GM19023 (cell line): ENCODE measurements at regions not wholly inside any gene's neighbourhood (a gene's known extent, or its start where the extent isn't known, plus 50 kb on each side); places are given as distances from the start of the nearest gene placed in this dataset.
"Not testable (repeated sequence)": the region's sequence is repeated elsewhere in the genome, so short reads cannot be mapped to it uniquely, and the experiment has no call there.

Source experiments
- ATAC-seq: cut with Tn5 transposase; IDR thresholded peaks from one replicate; pipeline ENCODE4 v1.9.1; 2021; ENCODE audit warnings: mild to moderate bottlenecking, moderate library complexity; ENCODE audit not compliant: unreplicated experiment

GRCh38 chrX:63470506-63470905 is 119.4 kb upstream of the SPIN4 start:
- no peak for ATAC-seq

DNA sequence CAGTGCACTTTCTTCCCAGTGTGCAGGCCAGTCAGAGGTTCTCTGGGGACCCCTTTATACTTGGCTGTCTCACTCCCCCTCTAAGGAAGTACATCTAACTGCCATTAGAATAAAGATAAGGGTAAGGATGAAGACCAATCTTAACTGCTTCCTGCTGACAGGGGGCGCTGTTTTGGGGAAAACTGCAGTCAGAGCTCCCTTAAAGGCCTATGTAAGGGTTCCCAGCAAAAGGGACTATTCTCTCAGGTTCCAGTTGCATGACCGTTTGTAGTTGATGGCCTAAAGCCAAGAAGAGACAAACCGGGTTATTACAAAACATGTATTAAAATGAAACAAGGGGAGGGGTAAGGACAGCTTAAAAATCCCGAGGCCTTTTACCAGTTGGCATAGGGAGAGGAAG is 115.6 kb upstream of the SPIN4 start:
- no peak for ATAC-seq

- ATAC-seq: no peak
Observed at GRCh38 chrX:63458981-63459380, 107.8 kb upstream of the SPIN4 start.

DNA sequence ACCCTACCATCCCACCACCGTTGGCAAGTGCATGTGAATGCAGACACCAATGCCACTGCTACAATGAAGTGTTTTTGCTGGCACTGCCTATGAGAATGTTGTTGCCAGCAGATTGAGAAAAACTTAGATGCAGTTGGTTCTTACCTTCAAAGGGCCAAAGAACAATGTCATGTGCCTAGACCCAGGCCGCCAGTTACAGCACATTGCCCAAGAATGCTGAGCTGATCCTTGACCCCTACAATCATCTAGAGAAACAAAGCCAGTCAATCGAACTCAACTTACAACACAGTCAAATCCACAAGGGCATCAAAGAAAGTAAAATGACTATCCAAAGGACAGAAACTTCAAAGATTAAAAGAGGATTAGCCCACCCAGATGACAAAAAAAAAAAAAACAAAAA is 102.4 kb upstream of the SPIN4 start:
- no peak for ATAC-seq

DNA sequence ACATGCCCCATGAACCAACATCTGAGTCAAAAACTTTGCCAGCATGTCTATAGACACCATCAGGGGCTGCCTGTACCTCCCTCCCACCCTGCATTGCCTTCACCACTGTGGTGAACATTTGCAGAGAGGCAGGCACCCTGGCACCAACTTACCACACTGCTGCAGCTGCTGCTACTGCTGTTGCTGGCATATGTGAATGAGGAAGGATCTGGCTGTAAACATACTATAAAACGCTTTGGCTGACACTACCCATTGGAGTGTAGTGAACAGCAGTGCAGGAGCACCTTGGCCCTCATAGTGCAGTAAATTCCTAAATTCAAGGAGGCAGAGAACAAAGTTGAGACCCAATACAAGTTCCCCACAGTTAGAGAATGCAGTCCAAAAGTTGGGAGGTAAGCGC is 90.6 kb upstream of the SPIN4 start:
- no peak for ATAC-seq

DNA sequence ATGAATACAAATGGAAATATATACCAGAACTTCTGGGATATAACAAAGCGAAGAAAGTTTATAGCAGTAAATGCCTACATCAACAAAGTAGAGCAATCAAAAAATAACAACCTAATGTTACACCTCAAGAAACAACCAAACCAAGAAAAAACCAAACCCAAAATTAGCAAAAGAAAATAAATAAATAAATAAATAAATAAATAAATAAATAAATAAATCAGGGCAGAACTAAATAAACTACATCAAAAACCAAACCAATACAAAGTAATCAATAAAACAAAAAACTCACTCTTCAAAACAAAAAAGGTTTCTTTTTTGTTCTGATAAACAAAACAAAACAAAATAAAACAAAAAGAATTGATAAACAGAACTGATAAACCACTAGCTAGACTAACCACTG is 88.4 kb upstream of the SPIN4 start:
- ATAC-seq: no peak

DNA sequence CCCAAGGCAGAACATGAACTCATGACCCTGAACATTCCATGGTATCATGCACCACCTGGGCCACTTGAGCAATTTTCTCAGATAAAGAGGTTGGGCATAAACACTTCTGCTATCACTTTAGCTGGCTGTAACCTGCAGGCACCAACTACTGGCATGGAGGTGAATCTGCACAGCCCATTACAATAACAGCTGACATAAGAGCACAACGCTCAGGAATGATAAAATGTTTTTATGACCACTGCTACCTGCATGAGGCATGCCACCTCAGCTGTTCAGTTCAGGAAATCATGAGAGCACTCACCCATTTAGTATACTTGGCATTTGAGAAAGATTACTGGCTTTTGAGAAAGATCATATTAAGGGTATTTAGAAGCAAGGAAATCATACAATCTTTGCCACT is 85.7 kb upstream of the SPIN4 start:
- ATAC-seq: no peak

- ATAC-seq: no peak
Observed at GRCh38 chrX:63434665-63435064, 83.5 kb upstream of the SPIN4 start.

GRCh38 chrX:63434206-63434605 is 83.1 kb upstream of the SPIN4 start:
- ATAC-seq: no peak

- no peak for ATAC-seq
Observed at GRCh38 chrX:63430026-63430425, 78.9 kb upstream of the SPIN4 start.

DNA sequence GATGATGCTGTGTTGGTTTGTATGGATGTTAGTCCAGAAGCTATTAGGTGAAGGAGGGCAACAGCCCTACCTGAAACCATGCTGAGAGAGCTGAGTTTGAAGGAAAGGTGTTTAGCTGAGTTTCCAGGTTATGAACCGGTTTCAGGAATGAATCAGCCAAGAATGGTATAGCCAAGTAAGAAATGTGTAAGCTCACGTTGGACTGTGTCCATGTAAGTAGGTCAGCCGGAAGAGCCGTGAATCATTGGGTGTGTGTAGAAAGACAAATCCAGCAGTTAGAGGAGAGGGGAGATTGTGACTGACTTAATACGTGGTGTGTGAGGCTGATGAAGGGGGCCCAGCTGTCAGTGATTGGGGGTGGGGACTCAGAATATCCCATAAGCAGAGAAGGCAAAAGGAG is 77.2 kb upstream of the SPIN4 start:
- no peak for ATAC-seq

GRCh38 chrX:63426519-63426918 is 75.4 kb upstream of the SPIN4 start:
- ATAC-seq: no peak

DNA sequence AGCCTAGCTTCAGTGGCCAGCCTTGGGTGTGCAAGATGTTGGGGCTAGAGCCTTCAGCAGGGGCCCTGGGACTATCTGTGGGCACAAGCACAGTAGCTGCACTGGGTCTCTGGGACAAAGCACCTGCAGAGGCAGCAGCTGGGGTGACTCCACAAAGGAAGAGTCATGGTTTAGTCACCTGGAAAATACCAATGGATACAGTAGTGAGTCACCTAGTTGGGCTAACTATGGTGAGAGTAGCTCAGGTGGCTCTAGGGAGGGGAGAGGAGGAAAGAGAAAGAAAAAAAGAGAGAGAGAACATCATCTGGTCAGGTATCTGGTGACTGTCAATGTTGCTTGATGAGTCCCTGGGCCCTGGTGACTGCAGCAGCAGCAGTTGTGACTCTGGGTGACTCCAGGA is 72.9 kb upstream of the SPIN4 start:
- ATAC-seq: no peak

- ATAC-seq: no peak
Observed at GRCh38 chrX:63421411-63421810, 70.3 kb upstream of the SPIN4 start.

DNA sequence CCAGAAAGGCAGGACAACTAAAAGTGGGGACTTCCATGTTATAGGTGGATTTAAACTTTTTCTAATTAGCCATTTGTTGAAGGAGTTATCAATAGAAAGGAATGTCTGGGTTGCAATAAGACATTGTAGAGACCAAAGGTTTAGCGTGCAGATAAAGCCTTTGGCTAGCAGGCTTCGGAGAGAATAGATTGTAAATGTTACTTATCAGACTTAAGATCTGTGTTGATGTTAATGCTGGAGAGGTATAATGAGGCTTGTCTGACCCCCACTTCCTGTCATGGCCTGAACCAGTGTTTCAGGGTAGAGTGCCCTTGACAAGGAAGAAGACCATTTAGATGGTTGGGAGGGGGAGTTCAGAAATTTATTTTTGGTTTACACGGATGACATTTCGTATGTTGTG is 67.1 kb upstream of the SPIN4 start:
- ATAC-seq: no peak

DNA sequence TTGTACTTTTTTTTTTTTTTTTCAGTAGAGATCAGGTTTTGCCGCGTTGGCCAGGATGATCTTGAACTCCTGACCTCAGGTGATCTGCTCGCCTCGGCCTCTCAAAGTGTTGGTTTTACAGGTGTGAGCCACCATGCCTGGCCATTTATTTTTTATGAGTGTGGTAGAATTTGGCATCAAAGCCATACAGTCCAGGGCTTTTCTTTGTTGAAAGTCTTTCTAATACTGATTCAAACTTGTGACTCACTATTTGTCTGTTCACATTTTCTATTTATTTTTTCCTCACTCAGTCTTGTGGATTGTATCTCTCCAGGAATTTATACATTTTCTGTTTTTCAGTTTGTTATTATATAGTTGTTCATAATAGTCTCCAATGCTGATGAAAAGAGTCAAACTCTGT is 66.5 kb upstream of the SPIN4 start:
- no peak for ATAC-seq

GRCh38 chrX:63409934-63410333 is 58.8 kb upstream of the SPIN4 start:
- not testable (repeated sequence) for ATAC-seq

DNA sequence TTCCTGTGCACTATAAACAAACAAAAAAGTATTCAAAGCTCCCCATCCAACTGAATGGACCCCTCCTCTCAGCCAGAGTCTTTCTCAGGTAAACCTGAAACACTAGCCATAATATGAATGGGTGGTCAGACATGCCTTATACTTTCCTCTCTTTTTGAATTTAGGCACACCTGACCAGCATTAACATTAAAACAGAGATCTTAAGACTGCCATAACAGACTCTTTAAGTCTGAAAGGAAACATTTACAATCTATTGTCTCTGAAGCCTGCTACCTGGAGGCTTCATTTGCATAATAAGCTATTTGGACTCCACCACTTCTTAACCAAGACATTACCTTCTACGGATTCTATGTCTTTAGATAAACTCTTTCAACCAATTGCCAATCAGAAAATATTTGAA is 56.9 kb upstream of the SPIN4 start:
- no peak for ATAC-seq

DNA sequence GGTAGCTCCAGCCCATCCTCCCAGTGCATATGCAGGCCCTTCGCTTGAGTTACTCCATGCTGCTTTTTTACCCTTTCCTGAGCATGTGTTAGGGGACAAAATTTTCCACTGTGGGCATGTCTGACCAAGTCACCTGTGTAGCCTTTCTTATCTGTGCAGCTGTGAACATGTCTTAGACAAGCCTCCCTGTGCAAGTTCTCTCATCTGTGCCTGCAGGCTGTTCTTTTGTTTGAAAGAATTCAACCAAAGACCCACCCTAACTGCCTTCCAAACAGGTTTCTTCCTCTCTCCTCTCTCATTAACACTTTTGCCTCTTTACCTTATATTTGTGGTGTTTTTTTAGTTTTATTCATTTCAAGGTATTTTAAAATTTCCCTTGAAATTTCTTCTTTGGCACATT is 53.2 kb upstream of the SPIN4 start:
- no peak for ATAC-seq

- no peak for ATAC-seq
Observed at GRCh38 chrX:63402106-63402505, 51.0 kb upstream of the SPIN4 start.
